HFFc6 (cell line): ENCODE measurements at regions not wholly inside any gene's neighbourhood (a gene's known extent, or its start where the extent isn't known, plus 50 kb on each side); places are given as distances from the start of the nearest gene placed in this dataset.

Source experiments
- DNase-seq: peaks from one replicate; pipeline ENCODE4 v3.0.0-alpha.2; 2018
- H3K27ac Mint-ChIP-seq: 2 replicates; pipeline ENCODE4 v1.8.0; 2020; ENCODE audit warnings: mild to moderate bottlenecking, mixed read lengths
- H3K27me3 Mint-ChIP-seq: 2 replicates; pipeline ENCODE4 v1.8.0; 2021; ENCODE audit warnings: mild to moderate bottlenecking, moderate library complexity, mixed read lengths; ENCODE audit not compliant: insufficient read depth
- H3K36me3 Mint-ChIP-seq: 2 replicates; pipeline ENCODE4 v1.8.0; 2021; ENCODE audit warnings: low read depth, mixed read lengths
- H3K4me1 Mint-ChIP-seq: 2 replicates; pipeline ENCODE4 v1.8.0; 2020; ENCODE audit warnings: low read depth, mixed read lengths
- H3K4me3 Mint-ChIP-seq: 2 replicates; pipeline ENCODE4 v1.8.0; 2020; ENCODE audit warnings: mild to moderate bottlenecking, moderate library complexity, mixed read lengths
- H3K9me3 Mint-ChIP-seq: 2 replicates; pipeline ENCODE4 v1.8.0; 2020; ENCODE audit warnings: mild to moderate bottlenecking, mixed read lengths
- TF ChIP-seq, protein P1 (sequence below): fragments of 200-600 bp; sonication (generic); IDR thresholded peaks from 2 replicates; pipeline ENCODE4 v1.5.0; 2021; ENCODE audit warnings: antibody characterized with exemption, mild to moderate bottlenecking

DNA sequence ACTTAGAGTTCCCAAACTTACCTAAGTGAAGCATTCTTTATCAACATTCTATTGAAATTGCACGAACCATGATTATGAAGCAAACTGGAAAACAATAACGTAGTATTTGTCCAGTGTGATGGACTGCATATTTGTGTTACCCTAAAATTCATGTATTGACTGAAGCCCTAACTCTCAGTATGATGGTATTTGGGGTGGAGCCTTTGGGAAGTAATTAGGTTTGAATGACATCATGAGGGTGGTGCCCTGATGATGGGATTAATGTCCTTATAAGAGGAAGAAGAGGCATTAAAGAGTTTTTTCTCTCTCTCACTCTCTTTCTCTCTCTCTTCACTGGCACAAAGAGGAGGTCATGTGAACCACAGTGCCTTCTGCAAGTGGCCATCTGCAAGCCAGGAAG is 365.4 kb upstream of the PTGER4 start:
- DNase-seq, result no peak
- Mint-ChIP-seq H3K4me3 (no peak overlapping the region), H3K27ac (no peak overlapping the region), H3K36me3 (no peaks in the 10 kb centered on the region), H3K27me3 (no peaks in the 10 kb centered on the region; the same call in 1 of the 2 replicates), H3K4me1 (no peaks in the 10 kb centered on the region), H3K9me3 (no peaks in the 10 kb centered on the region)
- TF ChIP-seq, protein P1, sequence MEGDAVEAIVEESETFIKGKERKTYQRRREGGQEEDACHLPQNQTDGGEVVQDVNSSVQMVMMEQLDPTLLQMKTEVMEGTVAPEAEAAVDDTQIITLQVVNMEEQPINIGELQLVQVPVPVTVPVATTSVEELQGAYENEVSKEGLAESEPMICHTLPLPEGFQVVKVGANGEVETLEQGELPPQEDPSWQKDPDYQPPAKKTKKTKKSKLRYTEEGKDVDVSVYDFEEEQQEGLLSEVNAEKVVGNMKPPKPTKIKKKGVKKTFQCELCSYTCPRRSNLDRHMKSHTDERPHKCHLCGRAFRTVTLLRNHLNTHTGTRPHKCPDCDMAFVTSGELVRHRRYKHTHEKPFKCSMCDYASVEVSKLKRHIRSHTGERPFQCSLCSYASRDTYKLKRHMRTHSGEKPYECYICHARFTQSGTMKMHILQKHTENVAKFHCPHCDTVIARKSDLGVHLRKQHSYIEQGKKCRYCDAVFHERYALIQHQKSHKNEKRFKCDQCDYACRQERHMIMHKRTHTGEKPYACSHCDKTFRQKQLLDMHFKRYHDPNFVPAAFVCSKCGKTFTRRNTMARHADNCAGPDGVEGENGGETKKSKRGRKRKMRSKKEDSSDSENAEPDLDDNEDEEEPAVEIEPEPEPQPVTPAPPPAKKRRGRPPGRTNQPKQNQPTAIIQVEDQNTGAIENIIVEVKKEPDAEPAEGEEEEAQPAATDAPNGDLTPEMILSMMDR, result no peak

DNA sequence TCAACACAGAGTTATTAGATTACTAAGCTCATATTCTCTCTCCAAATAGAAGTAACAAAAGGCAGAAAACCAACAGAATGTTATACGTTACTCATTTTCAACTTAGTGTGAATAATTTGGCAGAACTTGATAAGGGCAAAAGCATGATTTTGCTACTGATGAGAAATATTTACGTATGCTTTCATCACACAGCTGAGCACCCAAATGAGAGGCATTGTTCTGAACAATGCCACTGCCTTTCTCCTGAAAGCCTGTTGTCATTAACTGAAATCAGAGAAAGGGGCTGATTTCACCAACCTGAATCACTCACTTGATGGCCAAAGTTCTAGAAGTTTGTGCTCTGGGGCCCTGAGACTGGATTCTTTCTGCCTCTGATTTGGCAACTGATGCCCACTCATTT is 367.5 kb upstream of the PTGER4 start:
- Mint-ChIP-seq H3K27ac (no peak overlapping the region), H3K36me3 (no peaks in the 10 kb centered on the region), H3K27me3 (peaks cover 1% of the 10 kb centered on the region), H3K4me1 (no peaks in the 10 kb centered on the region), H3K9me3 (no peaks in the 10 kb centered on the region), H3K4me3 (no peak overlapping the region)
- no peak for DNase-seq
- TF ChIP-seq, protein P1, result no peak

DNA sequence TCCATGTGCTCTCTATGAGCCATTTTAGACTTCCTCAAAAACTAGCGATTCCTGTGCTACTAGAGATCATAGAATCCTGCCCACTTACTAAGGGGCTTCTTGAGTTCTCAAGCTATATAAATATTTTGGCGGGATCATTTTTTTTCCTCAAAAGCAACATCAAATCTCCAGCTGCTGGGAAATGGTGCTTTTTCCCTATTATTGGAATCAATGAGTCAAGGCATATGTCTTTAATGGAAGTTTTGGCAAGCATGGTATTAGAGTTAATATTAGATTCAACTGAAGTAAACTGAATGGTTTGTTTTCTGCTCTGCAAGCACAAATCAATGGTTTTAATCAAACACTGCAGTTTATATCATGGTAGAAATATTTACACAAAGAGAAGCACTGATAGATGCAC is 369.9 kb upstream of the PTGER4 start:
- no peaks in the 10 kb centered on the region for H3K36me3 Mint-ChIP-seq
- H3K4me3 Mint-ChIP-seq, result no peak overlapping the region
- peaks cover 1% of the 10 kb centered on the region for H3K27me3 Mint-ChIP-seq
- no peaks in the 10 kb centered on the region for H3K4me1 Mint-ChIP-seq
- no peak for DNase-seq
- no peak overlapping the region for H3K27ac Mint-ChIP-seq
- TF ChIP-seq, protein P1, result no peak
- no peaks in the 10 kb centered on the region for H3K9me3 Mint-ChIP-seq

DNA sequence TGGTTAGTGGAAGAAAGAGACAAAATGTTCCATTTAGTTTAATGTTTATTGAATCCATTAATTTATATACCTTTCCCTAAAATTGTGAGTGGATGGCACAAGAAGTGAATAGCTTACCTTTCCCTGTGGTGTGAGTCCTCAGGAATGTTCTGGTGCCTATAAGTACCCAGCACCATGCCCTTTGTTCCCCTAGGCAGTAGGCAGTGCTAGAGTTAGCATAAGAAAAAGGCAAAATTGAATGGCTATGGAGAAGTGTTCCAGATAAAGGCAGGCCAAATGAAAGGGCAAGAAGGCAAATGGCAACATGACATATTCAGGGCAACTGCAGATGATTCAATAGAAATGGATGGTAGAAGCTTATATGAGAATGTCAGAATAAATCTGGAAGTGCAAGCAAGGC is 370.8 kb upstream of the PTGER4 start:
- TF ChIP-seq, protein P1, result no peak

DNA sequence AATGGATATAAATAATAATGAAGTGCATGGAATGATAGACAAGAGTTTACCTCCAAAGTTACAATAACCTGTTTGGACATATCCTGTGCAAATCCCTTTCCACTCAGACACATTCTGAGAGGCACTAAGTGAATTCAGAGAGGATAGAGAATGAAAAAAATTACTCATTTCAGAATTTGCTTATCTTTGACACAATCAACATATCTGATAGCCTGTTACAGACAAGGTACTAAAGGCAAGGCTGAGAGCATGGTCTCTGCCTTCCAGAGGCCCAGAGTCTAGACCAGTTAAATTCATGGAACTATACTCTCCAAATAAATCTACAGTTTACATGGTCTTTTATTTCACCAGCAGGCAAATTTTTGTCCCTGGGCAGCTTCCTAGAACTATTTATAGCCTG is 371.8 kb upstream of the PTGER4 start:
- no peaks in the 10 kb centered on the region for H3K36me3 Mint-ChIP-seq
- no peak overlapping the region for H3K4me3 Mint-ChIP-seq
- no peak overlapping the region for H3K27ac Mint-ChIP-seq
- no peak for DNase-seq
- H3K27me3 Mint-ChIP-seq, result peaks cover 1% of the 10 kb centered on the region
- TF ChIP-seq, protein P1, result no peak
- H3K9me3 Mint-ChIP-seq, result no peaks in the 10 kb centered on the region
- H3K4me1 Mint-ChIP-seq, result no peaks in the 10 kb centered on the region

More for the DNA sequence above, 370.8 kb upstream of the PTGER4 start:
- no peaks in the 10 kb centered on the region for H3K4me1 Mint-ChIP-seq
- H3K4me3 Mint-ChIP-seq, result no peak overlapping the region
- no peaks in the 10 kb centered on the region for H3K9me3 Mint-ChIP-seq
- peaks cover 1% of the 10 kb centered on the region for H3K27me3 Mint-ChIP-seq
- no peak overlapping the region for H3K27ac Mint-ChIP-seq
- DNase-seq, result no peak
- H3K36me3 Mint-ChIP-seq, result no peaks in the 10 kb centered on the region

DNA sequence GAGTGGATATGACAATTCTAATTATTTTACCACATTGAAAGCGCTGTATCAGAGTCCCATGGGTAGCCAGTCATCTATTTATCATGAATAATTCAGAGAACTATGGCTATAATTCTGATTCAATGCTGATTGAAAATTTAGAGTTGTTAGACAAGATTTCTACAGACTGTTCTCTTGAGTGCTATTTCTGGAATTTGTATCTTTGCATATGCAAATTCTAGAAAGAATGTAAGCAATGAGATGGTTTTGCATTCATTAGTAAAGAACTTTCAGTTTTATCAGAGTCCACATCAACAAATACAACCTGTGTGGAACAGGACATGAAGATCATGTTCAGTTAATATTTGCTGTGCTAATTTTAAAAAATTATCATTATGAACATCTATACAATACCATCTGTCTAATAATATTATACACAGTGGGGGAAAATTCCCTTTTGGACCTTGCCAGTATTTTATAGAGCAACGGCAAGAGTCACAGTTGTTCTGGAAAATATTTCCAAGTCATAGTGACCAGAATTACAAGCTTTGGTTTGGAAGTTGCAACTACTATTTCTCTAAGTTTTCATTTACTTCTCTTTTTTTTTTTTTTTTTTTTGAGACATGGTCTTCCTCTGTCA is 372.7 kb upstream of the PTGER4 start:
- Mint-ChIP-seq H3K27ac (no peak overlapping the region), H3K36me3 (no peaks in the 10 kb centered on the region), H3K4me3 (no peak overlapping the region), H3K27me3 (peaks cover 1% of the 10 kb centered on the region), H3K9me3 (no peaks in the 10 kb centered on the region), H3K4me1 (no peaks in the 10 kb centered on the region)
- TF ChIP-seq, protein P1, result no peak
- no peak for DNase-seq
